Lower leg skin (tissue), 3 donors: ENCODE measurements at regions not wholly inside any gene's neighbourhood (a gene's known extent, or its start where the extent isn't known, plus 50 kb on each side); places are given as distances from the start of the nearest gene placed in this dataset.

Source experiments
- CTCF ChIP-seq, 3 donors: fragments of 450-650 bp; IDR thresholded peaks; one replicate each; pipeline ENCODE4 v1.5.1; 2016; ENCODE audit warnings: antibody characterized with exemption in 3 of 3, mild to moderate bottlenecking in 3 of 3, moderate library complexity in 2 of 3
- POLR2A ChIP-seq, 2 donors: fragments of 450-650 bp; IDR thresholded peaks; one replicate each; pipeline ENCODE4 v1.6.1; 2016 to 2017; ENCODE audit warnings: antibody characterized with exemption in 2 of 2, mild to moderate bottlenecking in 1 of 2, moderate library complexity in 1 of 2

- TF ChIP-seq CTCF (IDR thresholded peaks at IDR 0.05) (no peak), POLR2A (IDR thresholded peaks at IDR 0.05) (no peak)
These were observed 70.3 kb downstream of the ENC1 start for GRCh38 chr5:74570250-74570649.
